Ovary (tissue), 3 donors: ENCODE measurements at regions not wholly inside any gene's neighbourhood (a gene's known extent, or its start where the extent isn't known, plus 50 kb on each side); places are given as distances from the start of the nearest gene placed in this dataset.

Source experiments
- CTCF ChIP-seq, 3 donors: fragments of 450-650 bp in 2 of 3; fragments of 200-600 bp in 1 of 3; IDR thresholded peaks; one replicate each; pipeline versions ENCODE4 v1.5.1 to v1.8.0; 2016 to 2022; ENCODE audit warnings: antibody characterized with exemption in 3 of 3, mild to moderate bottlenecking in 1 of 3
- POLR2A ChIP-seq: fragments of 450-650 bp; IDR thresholded peaks from one replicate; pipeline ENCODE4 v1.6.1; 2017; ENCODE audit warnings: antibody characterized with exemption, mild to moderate bottlenecking, moderate library complexity
- donor health status: DM: no; HTN: no; CAD: no.

- TF ChIP-seq CTCF (IDR thresholded peaks at IDR 0.05), result no peak
- no peak for TF ChIP-seq POLR2A
Measured at GRCh38 chr5:109924237-109925107, 234.7 kb downstream of the MAN2A1 start.
